ENCODE measurements at regions not wholly inside any gene's neighbourhood (a gene's known extent, or its start where the extent isn't known, plus 50 kb on each side); places are given as distances from the start of the nearest gene placed in this dataset.

- TF ChIP-seq CTCF (IDR thresholded peaks at IDR 0.05) (no peak), REST (IDR thresholded peaks at IDR 0.05; ENCODE audit: insufficient read depth in 1 of 2, low read depth in 2 of 2, low read length in 1 of 2) (no peak), SIN3A (IDR thresholded peaks at IDR 0.05; ENCODE audit: borderline replicate concordance, insufficient read depth, low read depth, low read length) (no peak)
Measured at GRCh38 chr16:64780445-64780844, 341.4 kb downstream of the CDH11 start.
